Esophagus muscularis mucosa (tissue), 4 donors: ENCODE measurements at regions not wholly inside any gene's neighbourhood (a gene's known extent, or its start where the extent isn't known, plus 50 kb on each side); places are given as distances from the start of the nearest gene placed in this dataset.

Experiments
- DNase-seq: peaks from one replicate; pipeline ENCODE4 v3.0.0-alpha.2; 2017; ENCODE audit errors: extremely low spot score
- H3K27ac ChIP-seq, 4 donors: fragments of 200-600 bp; sonication (generic); replicated peaks in 1 of 4; 1 replicate in 3 of 4; 2 replicates in 1 of 4; pipeline ENCODE4 v1.5.1; 2016 to 2019; ENCODE audit warnings: mild to moderate bottlenecking in 1 of 4
- H3K27me3 ChIP-seq, 4 donors: fragments of 200-600 bp; sonication (generic); one replicate each; pipeline versions ENCODE4 v1.5.1 to v1.6.0; 2016 to 2019
- H3K36me3 ChIP-seq, 4 donors: fragments of 200-600 bp; sonication (generic); one replicate each; pipeline ENCODE4 v1.5.1; 2016 to 2019
- H3K4me1 ChIP-seq, 4 donors: fragments of 200-600 bp; sonication (generic); one replicate each; pipeline ENCODE4 v1.5.1; 2016 to 2019
- H3K4me3 ChIP-seq, 4 donors: fragments of 200-600 bp; sonication (generic); 1 replicate in 2 of 4; 2 replicates in 2 of 4; pipeline ENCODE4 v1.5.1; 2016 to 2019; ENCODE audit warnings: mild to moderate bottlenecking in 4 of 4, moderate library complexity in 1 of 4
- H3K9me3 ChIP-seq, 4 donors: fragments of 200-600 bp; sonication (generic); 1 replicate in 3 of 4; 2 replicates in 1 of 4; pipeline ENCODE4 v1.5.1; 2016 to 2019
- CTCF ChIP-seq, 3 experiments: fragments of 200-600 bp in 2 of 3; fragments of 450-650 bp in 1 of 3; sonication (generic) in 2 of 3; IDR thresholded peaks; one replicate each; pipeline ENCODE4 v1.5.1; 2017 to 2019; ENCODE audit warnings: antibody characterized with exemption in 3 of 3, mild to moderate bottlenecking in 2 of 3, moderate library complexity in 1 of 3
- EP300 ChIP-seq: sonication (generic); formaldehyde crosslinking; IDR thresholded peaks from one replicate; pipeline ENCODE4 v1.6.1; 2017; ENCODE audit warnings: antibody characterized with exemption
- POLR2A ChIP-seq: fragments of 450-650 bp; IDR thresholded peaks from one replicate; pipeline ENCODE4 v1.6.1; 2017; ENCODE audit warnings: antibody characterized with exemption, moderate library complexity, mild to moderate bottlenecking, low read depth
- POLR2AphosphoS5 ChIP-seq, 2 donors: sonication (generic); formaldehyde crosslinking; IDR thresholded peaks; one replicate each; pipeline ENCODE4 v1.6.1; 2017; ENCODE audit warnings: antibody characterized with exemption in 2 of 2
- WGBS: methylation state at CpG from one replicate; pipeline ENCODE4 v1.1.5; 2018; 5-methylcytosine and 5-hydroxymethylcytosine counted together
- intact Hi-C: fragments of 100-400 bp; cut with DNase I; formaldehyde crosslinking; loops from one replicate; pipeline ENCODE4 v1.15.1; 2023

GRCh38 chr12:115617391-115617790 is 660.1 kb downstream of the MED13L start:
- no peak overlapping the region for H3K4me3 ChIP-seq
- intact Hi-C loops, result no loop called here
- no peak overlapping the region for H3K27ac ChIP-seq
- peaks cover 0 to 39% (median 0%) of the 10 kb centered on the region in 4 donors for H3K27me3 ChIP-seq
- DNase-seq, result no peak
- no peaks in the 10 kb centered on the region for H3K4me1 ChIP-seq
- no peaks in the 10 kb centered on the region for H3K36me3 ChIP-seq
- 86% methylated on average over 7 of the region's 7 CpGs for WGBS
- H3K9me3 ChIP-seq, result peaks cover 0 to 4% (median 0%) of the 10 kb centered on the region in 4 donors
- TF ChIP-seq POLR2A (no peak), CTCF (IDR thresholded peaks at IDR 0.05) (no peak), EP300 (no peak), POLR2AphosphoS5 (IDR thresholded peaks at IDR 0.05) (no peak)

GRCh38 chr12:115611477-115611876 is 666.0 kb downstream of the MED13L start:
- H3K27ac ChIP-seq, result no peak overlapping the region
- TF ChIP-seq EP300 (no peak), POLR2AphosphoS5 (IDR thresholded peaks at IDR 0.05) (no peak), CTCF (IDR thresholded peaks at IDR 0.05) (no peak), POLR2A (no peak)
- WGBS, result 47% methylated on average over 5 of the region's 5 CpGs
- intact Hi-C loops, result no loop called here
- H3K4me1 ChIP-seq, result peaks cover 0 to 5% (median 1%) of the 10 kb centered on the region in 4 donors
- no peak overlapping the region for H3K4me3 ChIP-seq
- H3K27me3 ChIP-seq, result peaks cover 0 to 12% (median 0%) of the 10 kb centered on the region in 4 donors
- peaks cover 0 to 4% (median 0%) of the 10 kb centered on the region in 4 donors for H3K9me3 ChIP-seq
- no peak for DNase-seq
- no peaks in the 10 kb centered on the region for H3K36me3 ChIP-seq

- H3K27ac ChIP-seq, result no peak overlapping the region
- H3K4me3 ChIP-seq, result no peak overlapping the region
- H3K4me1 ChIP-seq, result peaks cover 0 to 5% (median 1%) of the 10 kb centered on the region in 4 donors
- intact Hi-C loops, result no loop called here
- peaks cover 0 to 26% (median 0%) of the 10 kb centered on the region in 4 donors for H3K27me3 ChIP-seq
- TF ChIP-seq POLR2AphosphoS5 (IDR thresholded peaks at IDR 0.05) (no peak), EP300 (no peak), POLR2A (no peak), CTCF (IDR thresholded peaks at IDR 0.05) (no peak)
- WGBS, result 88% methylated on average over 1 of the region's 1 CpG
- no peaks in the 10 kb centered on the region for H3K36me3 ChIP-seq
- peaks cover 0 to 4% (median 0%) of the 10 kb centered on the region in 4 donors for H3K9me3 ChIP-seq
- no peak for DNase-seq
These were observed 668.1 kb downstream of the MED13L start for GRCh38 chr12:115609347-115609746.

- no peak for DNase-seq
- H3K27me3 ChIP-seq, result peaks cover 0 to 55% (median 0%) of the 10 kb centered on the region in 4 donors
- H3K4me3 ChIP-seq, result no peak overlapping the region
- H3K4me1 ChIP-seq, result no peaks in the 10 kb centered on the region
- 27% methylated on average over 17 of the region's 17 CpGs for WGBS
- no peaks in the 10 kb centered on the region for H3K36me3 ChIP-seq
- intact Hi-C loops, result no loop called here
- TF ChIP-seq CTCF (IDR thresholded peaks at IDR 0.05), result no peak
- TF ChIP-seq POLR2AphosphoS5 (IDR thresholded peaks at IDR 0.05), result no peak
- TF ChIP-seq EP300, result no peak
- TF ChIP-seq POLR2A, result no peak
- H3K27ac ChIP-seq, result no peak overlapping the region
- no peaks in the 10 kb centered on the region for H3K9me3 ChIP-seq
These were observed 671.5 kb downstream of the MED13L start for GRCh38 chr12:115606040-115606439.
